CD4-positive, alpha-beta T cell (primary cell): ENCODE measurements at regions not wholly inside any gene's neighbourhood (a gene's known extent, or its start where the extent isn't known, plus 50 kb on each side); places are given as distances from the start of the nearest gene placed in this dataset.

Source experiments
- ATAC-seq: fragments of 200-7000 bp; cut with Tn5 transposase; one replicate; pipeline ENCODE4 v1.10.0; 2022; ENCODE audit warnings: mild to moderate bottlenecking; ENCODE audit not compliant: poor library complexity
- CTCF ChIA-PET: fragments of 350-600 bp; sonication (Branson Sonifier 250); formaldehyde crosslinking; loops from one replicate; lab custom pipeline; 2021; ENCODE audit warnings: antibody characterized with exemption, inconsistent platforms; lab: Charles Lee
- POLR2A ChIA-PET: fragments of 350-600 bp; sonication (Branson Sonifier 250); formaldehyde crosslinking; loops from one replicate; lab custom pipeline; 2021; ENCODE audit warnings: antibody characterized with exemption, inconsistent platforms; lab: Charles Lee
- DNase-seq, 14 experiments: peaks; one replicate each; pipeline ENCODE4 v3.0.0-alpha.2; 2013 to 2020; ENCODE audit warnings: mixed read lengths in 2 of 14
- H3K27ac ChIP-seq, 2 donors: one replicate each; pipeline versions ENCODE4 v1.5.1 to v1.7.0; 2013; ENCODE audit warnings: low read length in 2 of 2, low read depth in 1 of 2, mild to moderate bottlenecking in 1 of 2
- H3K27me3 ChIP-seq, 2 experiments: 1 replicate in 1 of 2; 2 replicates in 1 of 2; pipeline versions ENCODE4 v1.6.1 to v1.7.0; 2013; ENCODE audit warnings: low read length in 2 of 2, control low read depth in 1 of 2, mild to moderate bottlenecking in 1 of 2, moderate library complexity in 1 of 2; ENCODE audit not compliant: insufficient read depth in 2 of 2, control insufficient read depth in 1 of 2
- H3K36me3 ChIP-seq: one replicate; pipeline ENCODE4 v1.6.1; 2013; ENCODE audit warnings: low read length, control low read depth; ENCODE audit not compliant: insufficient read depth
- H3K4me1 ChIP-seq: one replicate; pipeline ENCODE4 v1.6.1; 2013; ENCODE audit warnings: low read length, control low read depth; ENCODE audit not compliant: insufficient read depth
- H3K4me3 ChIP-seq: one replicate; pipeline ENCODE4 v1.5.1; 2013; ENCODE audit warnings: mild to moderate bottlenecking, low read length, moderate library complexity
- H3K9me3 ChIP-seq, 2 experiments: 1 replicate in 1 of 2; 2 replicates in 1 of 2; pipeline versions ENCODE4 v1.6.1 to v1.7.0; 2013; ENCODE audit warnings: low read length in 2 of 2, mild to moderate bottlenecking in 2 of 2, control low read depth in 1 of 2, moderate library complexity in 1 of 2; ENCODE audit not compliant: control insufficient read depth in 1 of 2, insufficient read depth in 1 of 2
- H3K27ac Mint-ChIP-seq: one replicate; pipeline ENCODE4 v1.8.0; 2020; ENCODE audit warnings: mixed read lengths
- H3K27me3 Mint-ChIP-seq: one replicate; pipeline ENCODE4 v1.8.0; 2021; ENCODE audit warnings: mixed read lengths
- H3K36me3 Mint-ChIP-seq: one replicate; pipeline ENCODE4 v1.8.0; 2021; ENCODE audit warnings: low read depth, mixed read lengths
- H3K4me1 Mint-ChIP-seq: one replicate; pipeline ENCODE4 v1.8.0; 2021; ENCODE audit warnings: low read depth, mixed read lengths
- H3K4me3 Mint-ChIP-seq: one replicate; pipeline ENCODE4 v1.8.0; 2020; ENCODE audit warnings: mild to moderate bottlenecking, mixed read lengths
- H3K9me3 Mint-ChIP-seq: one replicate; pipeline ENCODE4 v1.8.0; 2020; ENCODE audit warnings: mixed read lengths
- CTCF ChIP-seq: fragments of 200-600 bp; IDR thresholded peaks from one replicate; pipeline ENCODE4 v1.8.0; 2022; ENCODE audit warnings: antibody characterized with exemption, mild to moderate bottlenecking
- intact Hi-C, 2 experiments: fragments of 100-400 bp; cut with DNase I in 1 of 2; cut with micrococcal nuclease in 1 of 2; formaldehyde crosslinking; loops; one replicate each; pipeline versions ENCODE4 v1.15.1 to v1.9.0; 2023 to 2025; cut with DNase I, micrococcal nuclease

GRCh38 chr2:193847991-193848390 is 1653.3 kb upstream of the TMEFF2 start:
- CTCF ChIA-PET = no interaction called here
- ATAC-seq = no peak
- no peaks in the 10 kb centered on the region for H3K27me3 Mint-ChIP-seq
- no peaks in the 10 kb centered on the region for H3K4me1 Mint-ChIP-seq
- H3K4me3 Mint-ChIP-seq = no peak overlapping the region
- Histone ChIP-seq H3K9me3 (no peaks in the 10 kb centered on the region), H3K27ac (no peak overlapping the region), H3K27me3 (no peaks in the 10 kb centered on the region), H3K36me3 (no peaks in the 10 kb centered on the region), H3K4me1 (no peaks in the 10 kb centered on the region), H3K4me3 (no peak overlapping the region)
- POLR2A ChIA-PET = no interaction called here
- TF ChIP-seq CTCF = no peak
- no peaks in the 10 kb centered on the region for H3K36me3 Mint-ChIP-seq
- H3K27ac Mint-ChIP-seq = no peak overlapping the region
- H3K9me3 Mint-ChIP-seq = no peaks in the 10 kb centered on the region
- intact Hi-C loops = no loop called here
- no peak for DNase-seq

- no peak overlapping the region for H3K4me3 ChIP-seq
- Mint-ChIP-seq H3K4me1 (no peaks in the 10 kb centered on the region), H3K9me3 (no peaks in the 10 kb centered on the region), H3K27me3 (no peaks in the 10 kb centered on the region), H3K36me3 (no peaks in the 10 kb centered on the region), H3K27ac (no peak overlapping the region), H3K4me3 (no peak overlapping the region)
- no peak for TF ChIP-seq CTCF
- ChIA-PET POLR2A (no interaction called here), CTCF (no interaction called here)
- intact Hi-C loops = no loop called here
- H3K36me3 ChIP-seq = no peaks in the 10 kb centered on the region
- no peak for ATAC-seq
- no peaks in the 10 kb centered on the region for H3K9me3 ChIP-seq
- no peaks in the 10 kb centered on the region for H3K27me3 ChIP-seq
- no peaks in the 10 kb centered on the region for H3K4me1 ChIP-seq
- no peak for DNase-seq
- H3K27ac ChIP-seq = no peak overlapping the region
Observed at GRCh38 chr2:193847130-193847529, 1652.4 kb upstream of the TMEFF2 start.

- no peaks in the 10 kb centered on the region for H3K27me3 Mint-ChIP-seq
- H3K27ac ChIP-seq = no peak overlapping the region
- no peak overlapping the region for H3K4me3 ChIP-seq
- no peak for TF ChIP-seq CTCF
- H3K36me3 Mint-ChIP-seq = no peaks in the 10 kb centered on the region
- POLR2A ChIA-PET = no interaction called here
- intact Hi-C loops = no loop called here
- H3K36me3 ChIP-seq = no peaks in the 10 kb centered on the region
- H3K9me3 ChIP-seq = no peaks in the 10 kb centered on the region
- DNase-seq (no peak), ATAC-seq (no peak)
- no peaks in the 10 kb centered on the region for H3K4me1 Mint-ChIP-seq
- CTCF ChIA-PET = no interaction called here
- H3K27ac Mint-ChIP-seq = no peak overlapping the region
- H3K27me3 ChIP-seq = no peaks in the 10 kb centered on the region
- no peaks in the 10 kb centered on the region for H3K4me1 ChIP-seq
- H3K9me3 Mint-ChIP-seq = no peaks in the 10 kb centered on the region
- H3K4me3 Mint-ChIP-seq = no peak overlapping the region
Observed at GRCh38 chr2:193845604-193846003, 1650.9 kb upstream of the TMEFF2 start.
